HG02973 (cell line): ENCODE measurements at regions not wholly inside any gene's neighbourhood (a gene's known extent, or its start where the extent isn't known, plus 50 kb on each side); places are given as distances from the start of the nearest gene placed in this dataset.

Source experiments
- ATAC-seq: cut with Tn5 transposase; IDR thresholded peaks from one replicate; pipeline ENCODE4 v1.9.1; 2021; ENCODE audit warnings: moderate library complexity; ENCODE audit not compliant: unreplicated experiment

GRCh38 chr10:105993609-105994008, 1170.9 kb downstream of the SORCS1 start:
- no peak for ATAC-seq

- ATAC-seq, result no peak
Observed at GRCh38 chr10:105992928-105993327, 1171.6 kb downstream of the SORCS1 start.

GRCh38 chr10:105990529-105990928, 1174.0 kb downstream of the SORCS1 start:
- no peak for ATAC-seq

- no peak for ATAC-seq
Observed at GRCh38 chr10:105989995-105990394, 1174.5 kb downstream of the SORCS1 start.

- ATAC-seq, result no peak
Observed at GRCh38 chr10:105988848-105989247, 1175.7 kb downstream of the SORCS1 start.

- ATAC-seq, result no peak
Observed at GRCh38 chr10:105986912-105987635, 1177.4 kb downstream of the SORCS1 start.

GRCh38 chr10:105986486-105986885, 1178.0 kb downstream of the SORCS1 start:
- ATAC-seq, result no peak

GRCh38 chr10:105982735-105983134, 1181.8 kb downstream of the SORCS1 start:
- ATAC-seq, result no peak

- ATAC-seq, result no peak
Observed at GRCh38 chr10:105981679-105982078, 1182.8 kb downstream of the SORCS1 start.

GRCh38 chr10:105974803-105975456, 1189.6 kb downstream of the SORCS1 start:
- ATAC-seq, result no peak

GRCh38 chr10:105973902-105974301, 1190.6 kb downstream of the SORCS1 start:
- ATAC-seq, result no peak

- ATAC-seq, result no peak
Observed at GRCh38 chr10:105973360-105973759, 1191.1 kb downstream of the SORCS1 start.

- ATAC-seq, result no peak
Observed at GRCh38 chr10:105971460-105971859, 1193.0 kb downstream of the SORCS1 start.

- ATAC-seq, result no peak
Observed at GRCh38 chr10:105969884-105970377, 1194.6 kb downstream of the SORCS1 start.

GRCh38 chr10:105968666-105969065, 1195.8 kb downstream of the SORCS1 start:
- no peak for ATAC-seq

GRCh38 chr10:105967256-105967655, 1197.2 kb downstream of the SORCS1 start:
- no peak for ATAC-seq

GRCh38 chr10:105965141-105965540, 1199.4 kb downstream of the SORCS1 start:
- ATAC-seq, result no peak

- ATAC-seq, result no peak
Observed at GRCh38 chr10:105964009-105964408, 1200.5 kb downstream of the SORCS1 start.

GRCh38 chr10:105963334-105963884, 1201.1 kb downstream of the SORCS1 start:
- ATAC-seq, result no peak

- ATAC-seq, result peak; percentile 38
Observed at GRCh38 chr10:105956550-105956949, 1208.0 kb downstream of the SORCS1 start.

GRCh38 chr10:105953861-105954260, 1210.6 kb downstream of the SORCS1 start:
- no peak for ATAC-seq

GRCh38 chr10:105953056-105953455, 1211.5 kb downstream of the SORCS1 start:
- ATAC-seq, result no peak
